Heart left ventricle (tissue), 13 donors: ENCODE measurements at regions not wholly inside any gene's neighbourhood (a gene's known extent, or its start where the extent isn't known, plus 50 kb on each side); places are given as distances from the start of the nearest gene placed in this dataset.

Experiments used
- CTCF ChIP-seq, 12 donors: fragments of 200-600 bp; sonication (generic) in 4 of 12; IDR thresholded peaks; one replicate each; pipeline versions ENCODE4 v1.5.0 to v1.8.0; 2018 to 2022; ENCODE audit warnings: antibody characterized with exemption in 12 of 12, mild to moderate bottlenecking in 5 of 12
- POLR2A ChIP-seq, 2 donors: fragments of 450-650 bp; IDR thresholded peaks; one replicate each; pipeline ENCODE4 v1.6.1; 2017; ENCODE audit warnings: antibody characterized with exemption in 2 of 2, mild to moderate bottlenecking in 2 of 2, moderate library complexity in 2 of 2
- donor health status: ischemic (EF 13 %, LVEDD 7.1; RV severe dilation, severe dysfunction).
- donor health status: DM: no; HTN: yes; CAD: no.
- donor health status: DM: no; HTN: no; CAD: no.
- donor health status: ischemic (EF 25% LVEDD 6.9; RV normal size, moderate dysfunction).
- donor health status: ischemic (EF 25% LVEDD 5.7; RV mildly dilated, moderate dysfunction).
- donor health status: ischemic (EF 35%, LVEDD 5.7; RV mildly dilated, moderate dysfunction).
- donor health status: nonischemic (EF 11% LVEDD 7.7; RV severe dilation, severe dysfunction).
- donor health status: DM: yes; HTN: yes; CAD: no.
- donor health status: PGD.
- donor health status: ischemic (EF 29% LVEDD 5.4; RV normal size, mild dysfunction).
- donor health status: nonischemic (EF 23%, LVEDD 6.1; RV moderate dilation, normal function).

- no peak for TF ChIP-seq POLR2A (IDR thresholded peaks at IDR 0.05)
- TF ChIP-seq CTCF (IDR thresholded peaks at IDR 0.05): no peak
Measured at GRCh38 chrX:5399403-5399802, 829.3 kb downstream of the NLGN4X start.
